GM12878 (cell line): ENCODE measurements at regions not wholly inside any gene's neighbourhood (a gene's known extent, or its start where the extent isn't known, plus 50 kb on each side); places are given as distances from the start of the nearest gene placed in this dataset.

ENCODE experiments used
- ATAC-seq: fragments of 200-7000 bp; cut with Tn5 transposase; 3 replicates; pipeline ENCODE4 v1.9.1; 2020; ENCODE audit warnings: mild to moderate bottlenecking, moderate library complexity
- BruUV-seq: library from RNA; stranded (reverse); fragments of 400-500 nt; replicated peaks from 2 replicates; lab custom pipeline; 2021; lab: Mats Ljungman, UMichigan
- CTCF ChIA-PET: fragments of 300-600 bp; sonication (Branson Sonifier 250); formaldehyde crosslinking; extraction: SDS; loops from one replicate; lab custom pipeline; 2021; ENCODE audit warnings: inconsistent platforms; lab: Yijun Ruan, JAX
- POLR2A ChIA-PET: fragments of 350-600 bp; formaldehyde crosslinking; extraction: SDS; loops from one replicate; lab custom pipeline; 2021; ENCODE audit warnings: inconsistent platforms; lab: Charles Lee
- RAD21 ChIA-PET: fragments of 300-600 bp; sonication (Branson Sonifier 250); formaldehyde crosslinking; loops from one replicate; lab custom pipeline; 2023; ENCODE audit warnings: antibody characterized with exemption; ENCODE audit not compliant: unreplicated experiment; lab: Charles Lee
- SMC1A ChIA-PET: fragments of 300-600 bp; sonication (Branson Sonifier 250); formaldehyde crosslinking; loops from one replicate; lab custom pipeline; 2023; ENCODE audit not compliant: unreplicated experiment, uncharacterized antibody; lab: Charles Lee
- DNase-seq: peaks from one replicate; pipeline ENCODE4 v3.0.0-alpha.2; 2011; ENCODE audit warnings: low read depth, low spot score
- FAIRE-seq: peaks from 3 replicates; lab custom pipeline; 2011; peaks lifted over from hg19 to GRCh38; lab: Jason Lieb, UNC
- H2AFZ ChIP-seq: 2 replicates; pipeline ENCODE4 v1.6.0; 2011; ENCODE audit warnings: low read depth, low read length, control low read depth; ENCODE audit not compliant: control insufficient read depth
- H3K27ac ChIP-seq: 2 replicates; pipeline ENCODE4 v1.5.1; 2011; ENCODE audit warnings: control low read depth; ENCODE audit not compliant: control insufficient read depth, insufficient read depth
- H3K27me3 ChIP-seq, 2 experiments: replicated peaks in 1 of 2; 2 replicates each; pipeline versions ENCODE4 v1.6.0 to v1.6.1; 2011; ENCODE audit warnings: low read length in 1 of 2; ENCODE audit not compliant: control insufficient read depth in 2 of 2, insufficient read depth in 2 of 2
- H3K36me3 ChIP-seq, 2 experiments: 2 replicates each; pipeline ENCODE4 v1.5.1; 2011; ENCODE audit warnings: low read length in 1 of 2; ENCODE audit not compliant: control insufficient read depth in 2 of 2, insufficient read depth in 2 of 2
- H3K4me1 ChIP-seq: 2 replicates; pipeline ENCODE4 v1.6.1; 2011; ENCODE audit warnings: mild to moderate bottlenecking, low read length, moderate library complexity, mixed read lengths; ENCODE audit not compliant: control insufficient read depth, insufficient read depth
- H3K4me2 ChIP-seq: 2 replicates; pipeline ENCODE4 v1.6.0; 2011; ENCODE audit warnings: control low read depth; ENCODE audit not compliant: control insufficient read depth, insufficient read depth
- H3K4me3 ChIP-seq: fragments of 200-600 bp; sonication (generic); 2 replicates; pipeline ENCODE4 v1.5.1; 2016
- H3K79me2 ChIP-seq: 2 replicates; pipeline ENCODE4 v1.6.0; 2011; ENCODE audit warnings: low read length; ENCODE audit not compliant: control insufficient read depth, insufficient read depth
- H3K9ac ChIP-seq: 2 replicates; pipeline ENCODE4 v1.8.0; 2011; ENCODE audit warnings: low read length, control low read depth, mixed read lengths; ENCODE audit not compliant: control insufficient read depth, insufficient read depth
- H3K9me3 ChIP-seq: replicated peaks from 3 replicates; pipeline ENCODE4 v1.5.1; 2011; ENCODE audit warnings: mild to moderate bottlenecking, low read length; ENCODE audit not compliant: control insufficient read depth, insufficient read depth
- H4K20me1 ChIP-seq: 2 replicates; pipeline ENCODE4 v1.6.0; 2011; ENCODE audit not compliant: control insufficient read depth, insufficient read depth
- CBX3 ChIP-seq: fragments of 200-600 bp; sonication (generic); IDR thresholded peaks from 2 replicates; pipeline ENCODE4 v1.6.1; 2016; ENCODE audit warnings: low read depth, borderline replicate concordance
- CHD2 ChIP-seq: IDR thresholded peaks from 2 replicates; pipeline ENCODE4 v1.6.1; 2011; ENCODE audit warnings: low read depth, low read length, improper control_type of control experiment, borderline replicate concordance
- CREM ChIP-seq: IDR thresholded peaks from 2 replicates; pipeline ENCODE4 v1.6.1; 2014; ENCODE audit warnings: antibody characterized with exemption, low read depth
- ESRRA ChIP-seq: IDR thresholded peaks from 2 replicates; pipeline ENCODE4 v1.6.1; 2012; ENCODE audit warnings: mild to moderate bottlenecking, low read length, improper control_type of control experiment
- FOS ChIP-seq: IDR thresholded peaks from 3 replicates; pipeline ENCODE4 v1.6.1; 2011; ENCODE audit warnings: borderline replicate concordance; ENCODE audit not compliant: insufficient read length; ENCODE audit errors: extremely low read depth
- HDGF ChIP-seq: fragments of 450-650 bp; IDR thresholded peaks from 2 replicates; pipeline ENCODE4 v1.6.1; 2016; ENCODE audit warnings: antibody characterized with exemption
- NR2F1 ChIP-seq: fragments of 450-650 bp; conservative IDR thresholded peaks from 2 replicates; pipeline ENCODE4 v1.6.1; 2017; ENCODE audit warnings: mild to moderate bottlenecking
- PML ChIP-seq: IDR thresholded peaks from 2 replicates; pipeline ENCODE4 v1.6.1; 2012; ENCODE audit warnings: low read length, inconsistent platforms
- SIN3A ChIP-seq: IDR thresholded peaks from 2 replicates; pipeline ENCODE4 v1.6.1; 2012; ENCODE audit warnings: low read depth, low read length, improper control_type of control experiment
- TCF7 ChIP-seq: IDR thresholded peaks from 2 replicates; pipeline ENCODE4 v1.6.1; 2014; ENCODE audit warnings: antibody characterized with exemption, borderline replicate concordance
- ZNF207 ChIP-seq: fragments of 450-650 bp; IDR thresholded peaks from 2 replicates; pipeline ENCODE4 v1.6.1; 2014; ENCODE audit warnings: antibody characterized with exemption, mild to moderate bottlenecking, borderline replicate concordance
- WGBS: methylation state at CpG from one replicate; pipeline ENCODE4 v1.1.6; 2016; ENCODE audit warnings: low lambda C conversion rate; ENCODE audit not compliant: insufficient replicate concordance, insufficient coverage; ENCODE audit errors: missing lambda C conversion rate; 5-methylcytosine and 5-hydroxymethylcytosine counted together
- in situ Hi-C: fragments of 300-500 bp; cut with MboI; formaldehyde crosslinking; loops from 9 replicates; pipeline ENCODE4 v1.14.3; 2018; ENCODE audit warnings: mixed read lengths
- intact Hi-C: fragments of 100-400 bp; cut with micrococcal nuclease; formaldehyde crosslinking; loops from one replicate; pipeline ENCODE4 v1.14.2; 2022; ENCODE audit not compliant: unreplicated experiment
- TF ChIP-seq, protein P1 (sequence below): IDR thresholded peaks from 2 replicates; pipeline ENCODE4 v1.6.1; 2012; ENCODE audit warnings: low read length, inconsistent platforms
- TF ChIP-seq, protein P2 (sequence below): fragments of 450-650 bp; IDR thresholded peaks from 2 replicates; pipeline ENCODE4 v1.6.1; 2016; ENCODE audit warnings: mild to moderate bottlenecking

DNA sequence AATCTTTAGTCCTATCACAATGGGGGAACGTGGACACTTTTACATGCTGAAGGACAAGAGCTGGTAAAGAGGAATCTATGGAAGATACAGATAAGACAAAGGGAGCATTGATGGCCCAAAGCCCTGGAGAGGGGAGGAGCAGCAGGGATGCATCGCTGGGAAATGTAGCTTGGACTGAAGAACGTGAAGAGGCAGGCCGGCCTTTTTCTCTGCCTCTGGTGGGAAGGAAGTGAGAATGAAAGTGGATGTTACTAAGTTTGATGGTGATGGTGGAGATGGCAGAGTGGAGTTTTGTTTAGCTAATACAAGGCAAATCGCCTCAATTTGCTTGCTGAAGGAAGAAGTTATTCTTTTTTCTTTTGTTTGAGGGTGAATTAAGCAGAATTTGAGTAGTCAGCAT lies 124.6 kb upstream of the TAF11L2 start:
- H3K27ac ChIP-seq: no peak overlapping the region
- H3K27me3 ChIP-seq: no peaks in the 10 kb centered on the region
- WGBS: 10% methylated on average over 5 of the region's 5 CpGs
- in situ Hi-C loops: no loop called here
- DNase-seq (no peak), FAIRE-seq (peak; percentile 18), ATAC-seq (no peak)
- no peaks in the 10 kb centered on the region for H3K4me1 ChIP-seq
- ChIA-PET POLR2A (no interaction called here), RAD21 (no interaction called here), CTCF (no interaction called here), SMC1A (interaction anchor here (0.7 kb wide), 1 partner anchor 201 kb away, joined by 3 read pairs; no protein-coding TSS in a partner anchor)
- H3K36me3 ChIP-seq: no peaks in the 10 kb centered on the region
- H3K4me2 ChIP-seq: no peak overlapping the region
- no peak overlapping the region for H3K9ac ChIP-seq
- no peaks in the 10 kb centered on the region for H3K79me2 ChIP-seq
- no peak for TF ChIP-seq ZNF207
- TF ChIP-seq, protein P1, sequence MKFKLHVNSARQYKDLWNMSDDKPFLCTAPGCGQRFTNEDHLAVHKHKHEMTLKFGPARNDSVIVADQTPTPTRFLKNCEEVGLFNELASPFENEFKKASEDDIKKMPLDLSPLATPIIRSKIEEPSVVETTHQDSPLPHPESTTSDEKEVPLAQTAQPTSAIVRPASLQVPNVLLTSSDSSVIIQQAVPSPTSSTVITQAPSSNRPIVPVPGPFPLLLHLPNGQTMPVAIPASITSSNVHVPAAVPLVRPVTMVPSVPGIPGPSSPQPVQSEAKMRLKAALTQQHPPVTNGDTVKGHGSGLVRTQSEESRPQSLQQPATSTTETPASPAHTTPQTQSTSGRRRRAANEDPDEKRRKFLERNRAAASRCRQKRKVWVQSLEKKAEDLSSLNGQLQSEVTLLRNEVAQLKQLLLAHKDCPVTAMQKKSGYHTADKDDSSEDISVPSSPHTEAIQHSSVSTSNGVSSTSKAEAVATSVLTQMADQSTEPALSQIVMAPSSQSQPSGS: no peak
- no peak for TF ChIP-seq NR2F1
- no peak for TF ChIP-seq PML
- TF ChIP-seq, protein P2, sequence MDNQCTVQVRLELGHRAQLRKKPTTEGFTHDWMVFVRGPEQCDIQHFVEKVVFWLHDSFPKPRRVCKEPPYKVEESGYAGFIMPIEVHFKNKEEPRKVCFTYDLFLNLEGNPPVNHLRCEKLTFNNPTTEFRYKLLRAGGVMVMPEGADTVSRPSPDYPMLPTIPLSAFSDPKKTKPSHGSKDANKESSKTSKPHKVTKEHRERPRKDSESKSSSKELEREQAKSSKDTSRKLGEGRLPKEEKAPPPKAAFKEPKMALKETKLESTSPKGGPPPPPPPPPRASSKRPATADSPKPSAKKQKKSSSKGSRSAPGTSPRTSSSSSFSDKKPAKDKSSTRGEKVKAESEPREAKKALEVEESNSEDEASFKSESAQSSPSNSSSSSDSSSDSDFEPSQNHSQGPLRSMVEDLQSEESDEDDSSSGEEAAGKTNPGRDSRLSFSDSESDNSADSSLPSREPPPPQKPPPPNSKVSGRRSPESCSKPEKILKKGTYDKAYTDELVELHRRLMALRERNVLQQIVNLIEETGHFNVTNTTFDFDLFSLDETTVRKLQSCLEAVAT: no peak
- TF ChIP-seq CREM: no peak
- TF ChIP-seq CHD2: no peak
- no peak for TF ChIP-seq TCF7
- no peak for TF ChIP-seq ESRRA
- no peak for TF ChIP-seq FOS
- no peak for TF ChIP-seq CBX3
- no peak for TF ChIP-seq SIN3A
- no peak for TF ChIP-seq HDGF
- H4K20me1 ChIP-seq: no peaks in the 10 kb centered on the region
- BruUV-seq: no TSS peak
- H3K4me3 ChIP-seq: no peak overlapping the region
- intact Hi-C loops: no loop called here
- no peaks in the 10 kb centered on the region for H3K9me3 ChIP-seq
- H2AFZ ChIP-seq: no peak overlapping the region
